ENCODE measurements at regions not wholly inside any gene's neighbourhood (a gene's known extent, or its start where the extent isn't known, plus 50 kb on each side); places are given as distances from the start of the nearest gene placed in this dataset.
"Not testable (repeated sequence)": the region's sequence is repeated elsewhere in the genome, so short reads cannot be mapped to it uniquely, and the experiment has no call there.

DNA sequence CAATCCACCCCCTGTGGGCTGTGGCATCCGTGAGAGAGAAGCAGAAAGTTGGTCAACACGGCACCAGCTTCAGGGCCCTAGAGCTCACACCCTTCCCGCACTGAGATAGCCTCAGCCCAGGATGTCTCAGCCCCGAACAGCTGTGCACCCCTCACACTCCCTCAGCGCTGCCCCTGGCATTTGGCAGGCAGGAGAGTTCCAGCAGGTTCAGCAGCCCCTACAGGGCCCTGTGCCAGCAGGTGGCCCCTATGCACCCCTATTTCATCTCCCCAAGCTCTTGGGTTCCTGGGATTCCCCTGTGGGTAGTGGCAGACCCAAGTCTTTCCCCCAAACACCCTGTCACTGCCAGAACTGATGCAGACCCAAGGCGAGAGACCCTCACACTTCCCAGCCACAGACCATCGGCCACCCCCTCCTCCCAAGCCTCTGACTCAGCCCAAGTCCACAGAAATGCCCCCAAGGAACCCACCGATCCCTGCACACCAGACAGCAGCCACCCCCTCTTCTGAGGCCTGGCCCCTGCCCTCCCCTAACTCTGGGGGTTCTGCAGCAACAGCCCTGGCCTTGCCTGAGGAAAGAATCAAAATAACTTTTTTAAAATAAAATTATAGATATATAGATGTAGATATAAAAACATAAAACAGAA, 183.6 kb downstream of the IGLL1 start:
- no peak for DNase-seq (ENCODE audit: extremely low spot score)
- POLR2A ChIA-PET, result interaction anchor here (0.8 kb wide), 1 partner anchor 126 kb away, joined by 3 read pairs; no protein-coding TSS in a partner anchor
- TF ChIP-seq CTBP1 (IDR thresholded peaks at IDR 0.05; ENCODE audit: borderline replicate concordance), result no peak
- TF ChIP-seq SUZ12 (IDR thresholded peaks at IDR 0.05), result no peak
- no peak for TF ChIP-seq ARNT (IDR thresholded peaks at IDR 0.05)
- no peak for TF ChIP-seq FOXK2 (IDR thresholded peaks at IDR 0.05)
- no peak for TF ChIP-seq HDGF (IDR thresholded peaks at IDR 0.05; ENCODE audit: borderline replicate concordance)
- no peak for TF ChIP-seq ELF4 (IDR thresholded peaks at IDR 0.05)
- no peak for TF ChIP-seq LEF1 (IDR thresholded peaks at IDR 0.05; ENCODE audit: borderline replicate concordance)
- TF ChIP-seq ZNF384 (IDR thresholded peaks at IDR 0.05), result no peak
- TF ChIP-seq FOXM1 (IDR thresholded peaks at IDR 0.05; ENCODE audit: borderline replicate concordance), result no peak
- TF ChIP-seq FOXA1 (IDR thresholded peaks at IDR 0.05), result no peak
- no peak for TF ChIP-seq TARDBP (IDR thresholded peaks at IDR 0.05)
- TF ChIP-seq NFRKB (IDR thresholded peaks at IDR 0.05), result no peak
- no peak for TF ChIP-seq L3MBTL2 (conservative IDR thresholded peaks at IDR 0.05)
- TF ChIP-seq SP1 (IDR thresholded peaks at IDR 0.05), result no peak
- TF ChIP-seq, protein P1, sequence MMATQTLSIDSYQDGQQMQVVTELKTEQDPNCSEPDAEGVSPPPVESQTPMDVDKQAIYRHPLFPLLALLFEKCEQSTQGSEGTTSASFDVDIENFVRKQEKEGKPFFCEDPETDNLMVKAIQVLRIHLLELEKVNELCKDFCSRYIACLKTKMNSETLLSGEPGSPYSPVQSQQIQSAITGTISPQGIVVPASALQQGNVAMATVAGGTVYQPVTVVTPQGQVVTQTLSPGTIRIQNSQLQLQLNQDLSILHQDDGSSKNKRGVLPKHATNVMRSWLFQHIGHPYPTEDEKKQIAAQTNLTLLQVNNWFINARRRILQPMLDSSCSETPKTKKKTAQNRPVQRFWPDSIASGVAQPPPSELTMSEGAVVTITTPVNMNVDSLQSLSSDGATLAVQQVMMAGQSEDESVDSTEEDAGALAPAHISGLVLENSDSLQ (IDR thresholded peaks at IDR 0.05), result no peak
- no peak for TF ChIP-seq BHLHE40 (IDR thresholded peaks at IDR 0.05; ENCODE audit: borderline replicate concordance)
- CTCF ChIA-PET, result interaction anchor here (1.4 kb wide), 1 partner anchor 11 kb away, joined by 3 read pairs; no protein-coding TSS in a partner anchor

DNA sequence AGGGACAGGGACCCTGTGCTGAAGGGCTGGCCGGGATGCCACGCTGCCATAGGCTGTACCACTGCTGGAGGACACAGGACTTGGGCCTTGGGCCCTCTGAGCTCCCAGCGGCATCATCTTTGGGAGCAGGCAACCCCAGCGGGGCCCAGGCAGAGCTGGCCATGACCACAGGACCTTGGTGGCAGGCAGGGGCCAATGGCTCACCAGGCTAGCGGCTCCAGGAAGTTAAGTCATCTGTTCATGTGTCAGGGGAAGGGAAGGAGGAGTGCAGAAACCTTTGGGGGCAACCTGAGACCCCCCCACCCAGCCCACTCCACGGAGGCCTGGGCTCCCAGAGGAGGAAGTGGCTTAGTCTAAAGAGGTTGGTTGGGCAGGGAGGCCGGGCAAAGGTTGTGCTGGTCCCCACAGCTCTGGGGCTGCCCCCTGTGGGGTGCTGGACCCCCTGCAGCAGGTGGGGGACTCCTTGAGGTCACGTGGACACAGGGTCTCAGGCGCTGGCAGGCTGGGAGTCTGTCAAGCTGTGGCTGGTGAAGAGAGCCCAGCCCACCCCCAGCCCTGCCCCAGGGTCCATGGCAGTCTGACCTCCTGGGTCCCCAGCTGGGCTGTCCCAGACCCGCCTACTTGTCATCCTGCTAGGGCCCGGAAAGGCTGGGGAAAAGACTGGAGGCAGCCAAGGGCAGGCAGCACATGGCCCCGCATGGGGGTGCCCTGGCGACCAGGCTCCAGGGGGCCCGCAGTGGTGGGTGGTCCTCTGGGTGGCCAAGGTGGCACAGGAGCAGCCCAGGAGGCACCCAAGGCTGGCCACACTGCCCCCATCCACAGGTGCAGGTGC, 184.3 kb downstream of the IGLL1 start:
- ChIA-PET CTCF (interaction anchor here (1.4 kb wide), 1 partner anchor 10 kb away, joined by 3 read pairs; no protein-coding TSS in a partner anchor), POLR2A (interaction anchor here (0.8 kb wide), 1 partner anchor 127 kb away, joined by 3 read pairs; no protein-coding TSS in a partner anchor)
- no peak for DNase-seq (ENCODE audit: extremely low spot score)
- TF ChIP-seq TARDBP (IDR thresholded peaks at IDR 0.05), result no peak
- TF ChIP-seq ZNF384 (IDR thresholded peaks at IDR 0.05), result no peak
- no peak for TF ChIP-seq FOXK2 (IDR thresholded peaks at IDR 0.05)
- TF ChIP-seq, protein P1 (IDR thresholded peaks at IDR 0.05), result no peak
- TF ChIP-seq FOXA1 (IDR thresholded peaks at IDR 0.05), result no peak
- no peak for TF ChIP-seq LEF1 (IDR thresholded peaks at IDR 0.05; ENCODE audit: borderline replicate concordance)
- no peak for TF ChIP-seq HDGF (IDR thresholded peaks at IDR 0.05; ENCODE audit: borderline replicate concordance)
- TF ChIP-seq ARNT (IDR thresholded peaks at IDR 0.05), result no peak
- no peak for TF ChIP-seq ELF4 (IDR thresholded peaks at IDR 0.05)
- TF ChIP-seq L3MBTL2 (conservative IDR thresholded peaks at IDR 0.05), result no peak
- TF ChIP-seq CTBP1 (IDR thresholded peaks at IDR 0.05; ENCODE audit: borderline replicate concordance), result no peak
- TF ChIP-seq FOXM1 (IDR thresholded peaks at IDR 0.05; ENCODE audit: borderline replicate concordance), result no peak
- no peak for TF ChIP-seq BHLHE40 (IDR thresholded peaks at IDR 0.05; ENCODE audit: borderline replicate concordance)
- no peak for TF ChIP-seq SP1 (IDR thresholded peaks at IDR 0.05)
- TF ChIP-seq SUZ12 (IDR thresholded peaks at IDR 0.05), result no peak
- TF ChIP-seq NFRKB (IDR thresholded peaks at IDR 0.05), result no peak

DNA sequence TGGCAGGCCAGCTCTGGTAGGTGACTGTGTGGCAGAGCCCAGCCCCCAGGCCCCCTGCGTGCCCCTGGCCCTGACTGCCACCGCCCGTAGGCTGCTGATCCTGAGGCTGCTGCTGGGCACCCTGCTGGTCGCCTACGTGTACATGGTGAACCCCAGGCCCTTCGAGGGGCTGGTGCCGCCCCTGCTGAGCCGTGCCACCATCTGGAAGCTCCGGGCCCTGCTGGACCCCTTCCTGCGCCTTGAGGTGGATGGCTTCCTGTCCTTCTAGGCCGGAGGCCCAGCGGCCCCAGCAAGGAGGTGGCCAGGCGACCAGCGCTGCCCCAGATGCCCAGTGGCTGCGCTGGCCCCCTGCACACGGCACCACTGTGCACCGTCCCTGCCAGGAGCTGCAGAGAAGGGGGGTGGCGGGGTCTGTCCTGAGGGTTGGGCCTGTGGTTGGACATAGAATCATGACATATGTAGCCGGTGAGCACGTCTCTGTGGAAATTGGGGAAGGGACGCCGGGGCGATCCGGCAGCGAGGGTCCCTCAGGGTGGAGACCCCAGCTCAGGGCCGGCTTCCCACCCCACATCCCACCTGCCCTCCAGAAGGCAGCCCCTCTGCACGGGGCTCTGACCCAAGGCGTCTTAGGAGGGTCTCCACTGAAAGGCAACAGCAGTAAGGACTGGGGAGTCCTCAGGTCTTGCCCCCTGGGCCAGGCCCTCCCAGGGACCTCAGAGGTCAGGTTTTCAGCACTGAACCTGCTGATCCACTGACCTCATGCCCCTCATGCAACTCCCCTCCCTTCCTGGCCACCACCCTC, 185.4 kb downstream of the IGLL1 start:
- no peak for TF ChIP-seq TARDBP (IDR thresholded peaks at IDR 0.05)
- no peak for TF ChIP-seq BHLHE40 (IDR thresholded peaks at IDR 0.05; ENCODE audit: borderline replicate concordance)
- TF ChIP-seq, protein P1 (IDR thresholded peaks at IDR 0.05), result no peak
- no peak for TF ChIP-seq FOXA1 (IDR thresholded peaks at IDR 0.05)
- no peak for TF ChIP-seq SUZ12 (IDR thresholded peaks at IDR 0.05)
- TF ChIP-seq NFRKB (IDR thresholded peaks at IDR 0.05), result no peak
- ChIA-PET CTCF (no interaction called here), POLR2A (no interaction called here)
- DNase-seq (ENCODE audit: extremely low spot score), result no peak

DNA sequence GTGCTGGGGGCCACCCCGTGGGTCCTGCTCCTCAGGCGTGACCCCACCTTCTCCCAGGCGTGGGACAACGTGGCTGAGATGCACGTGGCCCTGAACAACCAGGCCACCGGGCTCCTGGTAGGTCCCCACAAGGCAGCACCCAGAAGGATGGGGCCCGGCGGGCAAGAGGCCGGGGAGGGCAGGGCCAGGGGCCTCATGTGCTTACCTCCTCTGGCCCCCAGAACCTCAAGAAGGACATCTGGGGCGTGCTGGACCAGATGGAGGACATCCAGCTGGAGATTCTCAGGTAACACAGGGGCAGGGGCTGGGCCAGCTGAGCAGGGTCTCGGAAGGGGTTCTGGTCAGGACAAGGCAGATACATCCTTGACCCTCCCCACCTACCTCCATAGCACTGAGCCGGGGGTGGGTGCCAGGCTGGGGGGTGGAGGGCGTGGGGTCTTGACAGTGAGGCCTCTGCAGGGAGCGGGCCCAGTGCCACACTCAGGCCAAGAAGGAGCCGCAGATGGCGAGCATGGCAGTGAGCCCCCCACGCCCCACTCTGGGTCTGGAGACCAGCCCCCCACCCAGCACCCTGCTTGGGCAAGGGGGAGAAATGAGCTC, 186.3 kb downstream of the IGLL1 start:
- POLR2A ChIA-PET, result no interaction called here
- CTCF ChIA-PET, result no interaction called here
- DNase-seq (ENCODE audit: extremely low spot score), result no peak
- TF ChIP-seq FOXM1 (IDR thresholded peaks at IDR 0.05; ENCODE audit: borderline replicate concordance) (no peak), ARNT (IDR thresholded peaks at IDR 0.05) (no peak), TARDBP (IDR thresholded peaks at IDR 0.05) (no peak), L3MBTL2 (conservative IDR thresholded peaks at IDR 0.05) (no peak), SUZ12 (IDR thresholded peaks at IDR 0.05) (no peak), NFRKB (IDR thresholded peaks at IDR 0.05) (no peak), FOXA1 (IDR thresholded peaks at IDR 0.05) (no peak), BHLHE40 (IDR thresholded peaks at IDR 0.05; ENCODE audit: borderline replicate concordance) (no peak), HDGF (IDR thresholded peaks at IDR 0.05; ENCODE audit: borderline replicate concordance) (no peak), ZNF384 (IDR thresholded peaks at IDR 0.05) (no peak), FOXK2 (IDR thresholded peaks at IDR 0.05) (no peak), LEF1 (IDR thresholded peaks at IDR 0.05; ENCODE audit: borderline replicate concordance) (no peak)
- TF ChIP-seq, protein P1 (IDR thresholded peaks at IDR 0.05), result no peak

DNA sequence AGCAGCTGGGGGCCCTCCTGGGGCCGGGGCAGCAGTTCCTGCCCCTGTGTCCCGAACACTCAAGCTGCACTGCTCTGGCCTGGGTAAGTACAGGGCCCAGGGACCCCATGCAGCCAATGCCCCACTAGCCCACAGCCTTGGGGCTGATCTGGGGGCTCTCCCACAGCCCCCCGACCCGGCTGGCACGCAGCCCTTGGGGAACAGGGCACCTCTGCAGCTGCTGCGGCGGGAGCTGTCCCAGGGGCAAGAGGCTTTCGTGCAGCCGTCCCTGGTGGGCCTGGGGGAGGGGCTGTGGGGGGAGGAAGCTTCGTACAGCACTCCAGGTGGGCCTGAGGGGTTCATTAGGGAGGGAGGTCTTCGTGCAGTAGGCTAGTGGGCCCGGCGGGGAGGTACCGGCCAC, 186.9 kb downstream of the IGLL1 start:
- CTCF ChIA-PET; DNase-seq (ENCODE audit: extremely low spot score); POLR2A ChIA-PET: not testable (repeated sequence)
